H1 (cell line): ENCODE measurements at regions not wholly inside any gene's neighbourhood (a gene's known extent, or its start where the extent isn't known, plus 50 kb on each side); places are given as distances from the start of the nearest gene placed in this dataset.

Source experiments
- CTCF ChIA-PET: fragments of 300-600 bp; sonication (Branson Sonifier 250); formaldehyde crosslinking; loops from one replicate; lab custom pipeline; 2021; ENCODE audit not compliant: partially characterized antibody; lab: Charles Lee
- POLR2A ChIA-PET: fragments of 300-600 bp; sonication (Branson Sonifier 250); formaldehyde crosslinking; loops from one replicate; lab custom pipeline; 2021; ENCODE audit warnings: inconsistent platforms; ENCODE audit not compliant: partially characterized antibody; lab: Charles Lee
- DNase-seq, 2 experiments: peaks; one replicate each; pipeline versions ENCODE4 v3.0.0 to v3.0.0-alpha.2; 2010 to 2022; ENCODE audit warnings: low spot score in 2 of 2, low read depth in 1 of 2, mixed read lengths in 1 of 2
- FAIRE-seq: peaks from 2 replicates; lab custom pipeline; 2011; peaks lifted over from hg19 to GRCh38; lab: Jason Lieb, UNC
- H2AFZ ChIP-seq: 2 replicates; pipeline ENCODE4 v1.8.1; 2012; ENCODE audit warnings: low read length, inconsistent platforms
- H2AK5ac ChIP-seq: 2 replicates; pipeline ENCODE4 v1.6.1; 2013; ENCODE audit warnings: low read depth, low read length
- H2BK120ac ChIP-seq: replicated peaks from 2 replicates; pipeline ENCODE3; 2013; ENCODE audit warnings: low read depth, low read length, inconsistent platforms
- H2BK12ac ChIP-seq: 2 replicates; pipeline ENCODE4 v1.6.1; 2013; ENCODE audit warnings: low read depth, low read length
- H2BK15ac ChIP-seq: 2 replicates; pipeline ENCODE4 v1.6.1; 2013; ENCODE audit warnings: low read length
- H2BK20ac ChIP-seq: 2 replicates; pipeline ENCODE4 v1.6.1; 2013; ENCODE audit warnings: low read length
- H2BK5ac ChIP-seq: 2 replicates; pipeline ENCODE4 v1.6.1; 2013; ENCODE audit warnings: low read depth, low read length
- H3K14ac ChIP-seq: 2 replicates; pipeline ENCODE4 v1.6.1; 2013; ENCODE audit warnings: inconsistent platforms; ENCODE audit not compliant: insufficient read length
- H3K18ac ChIP-seq: 2 replicates; pipeline ENCODE4 v1.6.1; 2013; ENCODE audit warnings: low read length; ENCODE audit errors: extremely low read depth
- H3K23ac ChIP-seq: 2 replicates; pipeline ENCODE4 v1.6.1; 2013; ENCODE audit warnings: inconsistent platforms; ENCODE audit not compliant: insufficient read length
- H3K23me2 ChIP-seq: 2 replicates; pipeline ENCODE4 v1.6.1; 2013; ENCODE audit warnings: low read depth, low read length
- H3K27ac ChIP-seq: 2 replicates; pipeline ENCODE4 v1.6.1; 2011; ENCODE audit warnings: low read depth, low read length, inconsistent platforms
- H3K27me3 ChIP-seq, 4 experiments: replicated peaks in 1 of 4; 1 replicate in 1 of 4; 2 replicates in 3 of 4; pipeline versions ENCODE4 v1.6.1 to v1.8.1; 2011 to 2013; ENCODE audit warnings: low read length in 3 of 4, mild to moderate bottlenecking in 3 of 4, inconsistent platforms in 2 of 4, mixed read lengths in 2 of 4, moderate library complexity in 1 of 4; ENCODE audit not compliant: control insufficient read depth in 3 of 4, insufficient read depth in 3 of 4; ENCODE audit errors: extremely low read depth in 1 of 4
- H3K36me3 ChIP-seq, 4 experiments: 2 replicates each; pipeline versions ENCODE4 v1.6.1 to v1.8.1; 2011 to 2013; ENCODE audit warnings: mild to moderate bottlenecking in 4 of 4, low read length in 3 of 4, moderate library complexity in 2 of 4, control low read depth in 1 of 4, inconsistent platforms in 1 of 4; ENCODE audit not compliant: insufficient read depth in 4 of 4, control insufficient read depth in 2 of 4
- H3K4ac ChIP-seq: replicated peaks from 2 replicates; pipeline ENCODE3; 2013; ENCODE audit warnings: low read length, low read depth, mixed read lengths, inconsistent platforms; ENCODE audit not compliant: insufficient read length
- H3K4me1 ChIP-seq, 4 experiments: replicated peaks in 1 of 4; 1 replicate in 1 of 4; 2 replicates in 3 of 4; pipeline versions ENCODE4 v1.6.1 to v1.8.1; 2011 to 2013; ENCODE audit warnings: low read length in 3 of 4, inconsistent platforms in 2 of 4, mixed read lengths in 1 of 4; ENCODE audit not compliant: insufficient read depth in 4 of 4, control insufficient read depth in 3 of 4
- H3K4me2 ChIP-seq, 2 experiments: 2 replicates each; pipeline versions ENCODE4 v1.6.1 to v1.8.1; 2011 to 2013; ENCODE audit warnings: low read depth in 2 of 2, low read length in 2 of 2, control low read depth in 1 of 2, inconsistent platforms in 1 of 2, mild to moderate bottlenecking in 1 of 2; ENCODE audit not compliant: insufficient read depth in 1 of 2
- H3K4me3 ChIP-seq, 4 experiments: fragments of 200-600, 300-600 bp in 1 of 4; sonication (generic), shearing (Covaris generic), sonication (Bioruptor Twin) in 1 of 4; 2 replicates each; pipeline versions ENCODE4 v1.5.1 to v1.8.1; 2011 to 2016; ENCODE audit warnings: low read length in 4 of 4, low read depth in 3 of 4, control low read depth in 2 of 4, inconsistent platforms in 2 of 4, mild to moderate bottlenecking in 2 of 4, mixed read lengths in 1 of 4, moderate library complexity in 1 of 4; ENCODE audit not compliant: insufficient read depth in 2 of 4; ENCODE audit errors: extremely low read depth in 1 of 4
- H3K56ac ChIP-seq: replicated peaks from 2 replicates; pipeline ENCODE3; 2013; ENCODE audit warnings: low read depth, mild to moderate bottlenecking, mixed read lengths, low read length, inconsistent platforms; ENCODE audit not compliant: insufficient read length
- H3K79me1 ChIP-seq: 2 replicates; pipeline ENCODE4 v1.6.1; 2013; ENCODE audit warnings: low read depth, low read length, control low read depth
- H3K79me2 ChIP-seq, 2 experiments: 2 replicates each; pipeline versions ENCODE4 v1.6.1 to v1.8.1; 2012 to 2013; ENCODE audit warnings: low read length in 2 of 2, mild to moderate bottlenecking in 2 of 2, inconsistent platforms in 1 of 2; ENCODE audit not compliant: insufficient read depth in 2 of 2, control insufficient read depth in 1 of 2
- H3K9ac ChIP-seq, 4 experiments: replicated peaks in 1 of 4; 1 replicate in 1 of 4; 2 replicates in 3 of 4; pipeline versions ENCODE4 v1.6.1 to v1.8.1; 2011 to 2013; ENCODE audit warnings: low read depth in 3 of 4, low read length in 3 of 4, control low read depth in 2 of 4, mild to moderate bottlenecking in 2 of 4, moderate library complexity in 2 of 4, inconsistent platforms in 1 of 4; ENCODE audit errors: extremely low read depth in 1 of 4
- H3K9me3 ChIP-seq, 2 experiments: 2 replicates each; pipeline versions ENCODE4 v1.6.1 to v1.8.1; 2012 to 2013; ENCODE audit warnings: mild to moderate bottlenecking in 2 of 2, moderate library complexity in 2 of 2, control low read depth in 1 of 2, inconsistent platforms in 1 of 2, low read depth in 1 of 2, low read length in 1 of 2, mixed read lengths in 1 of 2; ENCODE audit not compliant: insufficient read depth in 2 of 2
- H4K20me1 ChIP-seq, 2 experiments: replicated peaks in 1 of 2; 2 replicates each; pipeline versions ENCODE3 to v1.8.1; 2011 to 2013; ENCODE audit warnings: inconsistent platforms in 2 of 2, low read length in 2 of 2, mild to moderate bottlenecking in 1 of 2; ENCODE audit not compliant: insufficient read depth in 2 of 2, control insufficient read depth in 1 of 2
- H4K5ac ChIP-seq: 2 replicates; pipeline ENCODE4 v1.6.1; 2013; ENCODE audit warnings: low read length, low read depth, mixed read lengths, inconsistent platforms; ENCODE audit not compliant: insufficient read length
- H4K8ac ChIP-seq: 2 replicates; pipeline ENCODE4 v1.8.0; 2013; ENCODE audit warnings: mild to moderate bottlenecking, moderate library complexity, low read length, inconsistent platforms; ENCODE audit not compliant: insufficient read depth; ENCODE audit errors: extremely low read depth
- H4K91ac ChIP-seq: replicated peaks from 2 replicates; pipeline ENCODE3; 2013; ENCODE audit warnings: low read length, mixed read lengths, inconsistent platforms; ENCODE audit not compliant: insufficient read length
- ASH2L ChIP-seq: fragments of 200-600, 300-600 bp; sonication (generic); IDR thresholded peaks from one replicate; pipeline ENCODE4 v1.7.1; 2017; ENCODE audit warnings: low read length
- CEBPB ChIP-seq: IDR thresholded peaks from 2 replicates; pipeline ENCODE4 v1.6.1; 2012; ENCODE audit warnings: low read depth, low read length
- JUND ChIP-seq: IDR thresholded peaks from 2 replicates; pipeline ENCODE4 v1.6.1; 2011; ENCODE audit warnings: mild to moderate bottlenecking, improper control_type of control experiment, low read length
- SIX5 ChIP-seq: IDR thresholded peaks from 2 replicates; pipeline ENCODE4 v1.6.1; 2011; ENCODE audit warnings: mild to moderate bottlenecking, low read depth, low read length
- TBP ChIP-seq: IDR thresholded peaks from 2 replicates; pipeline ENCODE4 v1.6.1; 2011; ENCODE audit warnings: low read depth, low read length, improper control_type of control experiment
- TEAD4 ChIP-seq: IDR thresholded peaks from 2 replicates; pipeline ENCODE4 v1.6.1; 2012; ENCODE audit warnings: low read depth, low read length, inconsistent platforms, mixed read lengths
- WGBS, 2 experiments: shearing (Covaris generic) in 1 of 2; methylation state at CpG; one replicate each; pipeline versions ENCODE4 v1.1.6 to v1.1.7; 2013 to 2015; ENCODE audit warnings: low lambda C conversion rate in 2 of 2, mixed read lengths in 2 of 2, inconsistent platforms in 1 of 2, low coverage in 1 of 2, missing lambda C conversion rate in 1 of 2; ENCODE audit not compliant: insufficient replicate concordance in 2 of 2, insufficient coverage in 1 of 2, insufficient read length in 1 of 2; ENCODE audit errors: extremely low coverage in 1 of 2, missing lambda C conversion rate in 1 of 2; 5-methylcytosine and 5-hydroxymethylcytosine counted together

GRCh38 chr1:234748713-234749112 is 138.7 kb upstream of the IRF2BP2 start:
- Histone ChIP-seq H3K79me2 (no peaks in the 10 kb centered on the region), H2AK5ac (no peak overlapping the region), H3K9ac (no peak overlapping the region), H2BK120ac (no peak overlapping the region), H3K23ac (no peak overlapping the region), H2BK12ac (no peak overlapping the region), H2BK20ac (no peak overlapping the region), H3K56ac (no peak overlapping the region), H4K8ac (no peak overlapping the region), H3K36me3 (no peaks in the 10 kb centered on the region), H2BK5ac (no peak overlapping the region), H3K9me3 (no peaks in the 10 kb centered on the region), H2BK15ac (no peak overlapping the region), H3K23me2 (no peaks in the 10 kb centered on the region), H3K4me2 (no peak overlapping the region), H3K4ac (no peak overlapping the region), H3K27ac (no peak overlapping the region), H3K4me1 (peaks cover 4 to 10% (median 7%) of the 10 kb centered on the region in 4 experiments), H4K5ac (no peak overlapping the region), H3K79me1 (no peaks in the 10 kb centered on the region), H3K4me3 (no peak overlapping the region), H3K18ac (no peak overlapping the region), H4K91ac (no peak overlapping the region), H3K14ac (no peak overlapping the region), H3K27me3 (no peaks in the 10 kb centered on the region), H2AFZ (no peak overlapping the region), H4K20me1 (no peaks in the 10 kb centered on the region)
- ChIA-PET POLR2A (no interaction called here), CTCF (no interaction called here)
- FAIRE-seq (no peak), DNase-seq (no peak)
- 90% methylated on average over 1 of the region's 1 CpG; no CpG with 5 or more reads in 1 of the 2 experiments for WGBS, 2 experiments
- no peak for TF ChIP-seq SIX5
- TF ChIP-seq CEBPB: no peak
- TF ChIP-seq ASH2L: no peak
- TF ChIP-seq TBP: no peak
- no peak for TF ChIP-seq JUND
- no peak for TF ChIP-seq TEAD4
